ENCODE measurements at regions not wholly inside any gene's neighbourhood (a gene's known extent, or its start where the extent isn't known, plus 50 kb on each side); places are given as distances from the start of the nearest gene placed in this dataset.

GRCh38 chr3:66667263-66667662 is 166.4 kb upstream of the LRIG1 start:
- H3K4me1 ChIP-seq = no peaks in the 10 kb centered on the region
- H3K27me3 ChIP-seq = no peaks in the 10 kb centered on the region
- TF ChIP-seq CTCF (IDR thresholded peaks at IDR 0.05) = no peak
- TF ChIP-seq POLR2A (IDR thresholded peaks at IDR 0.05) = no peak
- TF ChIP-seq POLR2AphosphoS5 (IDR thresholded peaks at IDR 0.05) = no peak
- no peak overlapping the region for H3K27ac ChIP-seq
- WGBS, 2 donors (ENCODE audit: low coverage in 1 of 2) = 33% methylated on average over 1 of the region's 1 CpG; no CpG with 5 or more reads in 1 of the 2 donors
- intact Hi-C loops (cut with DNase I; ENCODE audit: low total_unique reads) (no loop called here), in situ Hi-C loops (cut with MboI; ENCODE audit: low pct_ligation_motif_present in 1 of 4, low pct_unique_long_range_greater_than_20kb in 1 of 4, low sequenced_read_pairs in 3 of 4) (no loop called here)
- H3K9me3 ChIP-seq = no peaks in the 10 kb centered on the region
- H3K36me3 ChIP-seq = no peaks in the 10 kb centered on the region
- no peak for DNase-seq
- no peak overlapping the region for H3K4me3 ChIP-seq

- H3K27ac ChIP-seq = no peak overlapping the region
- no peaks in the 10 kb centered on the region for H3K27me3 ChIP-seq
- no peak for TF ChIP-seq POLR2AphosphoS5 (IDR thresholded peaks at IDR 0.05)
- no peak for TF ChIP-seq EP300 (IDR thresholded peaks at IDR 0.05; ENCODE audit: low read depth)
- TF ChIP-seq POLR2A (IDR thresholded peaks at IDR 0.05) = no peak
- TF ChIP-seq CTCF (IDR thresholded peaks at IDR 0.05) = no peak
- intact Hi-C loops (cut with DNase I; ENCODE audit: low total_unique reads) = no loop called here
- DNase-seq = no peak
- H3K4me1 ChIP-seq = no peaks in the 10 kb centered on the region
- no peaks in the 10 kb centered on the region for H3K9me3 ChIP-seq
- WGBS, 2 donors (ENCODE audit: low coverage in 1 of 2) = 95 to 100% methylated on average over 1 of the region's 1 CpG
- in situ Hi-C loops (cut with MboI; ENCODE audit: low pct_ligation_motif_present in 1 of 4, low pct_unique_long_range_greater_than_20kb in 1 of 4, low sequenced_read_pairs in 3 of 4) = no loop called here
- H3K36me3 ChIP-seq = no peaks in the 10 kb centered on the region
- no peak overlapping the region for H3K4me3 ChIP-seq
Measured at GRCh38 chr3:66671291-66671690, 170.5 kb upstream of the LRIG1 start.

- in situ Hi-C loops (cut with MboI; ENCODE audit: low pct_ligation_motif_present in 1 of 4, low pct_unique_long_range_greater_than_20kb in 1 of 4, low sequenced_read_pairs in 3 of 4) = no loop called here
- no peak for DNase-seq
- Histone ChIP-seq H3K27ac (no peak overlapping the region), H3K9me3 (no peaks in the 10 kb centered on the region), H3K36me3 (no peaks in the 10 kb centered on the region), H3K4me1 (no peaks in the 10 kb centered on the region), H3K4me3 (no peak overlapping the region), H3K27me3 (no peaks in the 10 kb centered on the region)
- TF ChIP-seq POLR2AphosphoS5 (IDR thresholded peaks at IDR 0.05) (no peak), CTCF (IDR thresholded peaks at IDR 0.05) (no peak), POLR2A (IDR thresholded peaks at IDR 0.05) (no peak), EP300 (IDR thresholded peaks at IDR 0.05; ENCODE audit: low read depth) (no peak)
- intact Hi-C loops (cut with DNase I; ENCODE audit: low total_unique reads) = no loop called here
Measured at GRCh38 chr3:66672830-66673229, 172.0 kb upstream of the LRIG1 start.

DNA sequence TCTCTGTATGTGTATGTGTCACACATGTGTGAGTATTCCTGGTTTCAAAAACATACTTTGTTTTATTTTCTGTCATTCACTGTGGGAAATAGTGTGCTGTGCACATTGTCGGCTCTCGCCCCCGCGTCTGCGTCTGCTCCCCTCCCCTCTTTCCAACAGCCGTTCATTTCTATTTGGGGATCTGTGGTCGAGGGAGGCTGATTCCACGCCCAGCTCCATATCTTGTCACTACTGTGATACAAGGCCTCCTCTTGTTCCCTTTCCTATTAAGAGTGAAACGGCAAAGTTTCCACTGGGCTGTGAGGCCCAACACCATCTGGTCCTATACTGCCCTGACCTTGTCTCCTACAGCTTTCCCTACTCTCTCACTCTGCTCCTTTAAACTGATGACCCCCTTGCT is 172.5 kb upstream of the LRIG1 start:
- H3K9me3 ChIP-seq = no peaks in the 10 kb centered on the region
- H3K4me1 ChIP-seq = no peaks in the 10 kb centered on the region
- no peaks in the 10 kb centered on the region for H3K36me3 ChIP-seq
- in situ Hi-C loops (cut with MboI; ENCODE audit: low pct_ligation_motif_present in 1 of 4, low pct_unique_long_range_greater_than_20kb in 1 of 4, low sequenced_read_pairs in 3 of 4) = no loop called here
- no peak overlapping the region for H3K4me3 ChIP-seq
- 57 to 69% methylated on average over 9 of the region's 9 CpGs for WGBS, 2 donors (ENCODE audit: low coverage in 1 of 2)
- H3K27ac ChIP-seq = no peak overlapping the region
- intact Hi-C loops (cut with DNase I; ENCODE audit: low total_unique reads) = no loop called here
- no peak for TF ChIP-seq CTCF (IDR thresholded peaks at IDR 0.05)
- TF ChIP-seq EP300 (IDR thresholded peaks at IDR 0.05; ENCODE audit: low read depth) = no peak
- TF ChIP-seq POLR2A (IDR thresholded peaks at IDR 0.05) = no peak
- TF ChIP-seq POLR2AphosphoS5 (IDR thresholded peaks at IDR 0.05) = no peak
- H3K27me3 ChIP-seq = no peaks in the 10 kb centered on the region
- DNase-seq = no peak

Data from transverse colon (tissue), 4 donors.